Neural cell (in vitro differentiated cells): ENCODE measurements at regions not wholly inside any gene's neighbourhood (a gene's known extent, or its start where the extent isn't known, plus 50 kb on each side); places are given as distances from the start of the nearest gene placed in this dataset.
A peak's percentile ranks its signal among the peaks of the same experiment; 100 is the strongest.

ENCODE experiments used
- H2AFZ ChIP-seq: fragments of 200-600, 300-800 bp; sonication (generic), shearing (Covaris generic); 2 replicates; pipeline ENCODE4 v1.6.0; 2014; ENCODE audit warnings: low read depth, mild to moderate bottlenecking, antibody characterized with exemption, low read length, moderate library complexity
- H3F3A ChIP-seq: fragments of 200-600 bp; shearing (Covaris generic); 2 replicates; pipeline ENCODE4 v1.6.1; 2016; ENCODE audit warnings: mild to moderate bottlenecking, moderate library complexity, mixed read lengths, antibody characterized with exemption, low read length; ENCODE audit not compliant: insufficient read depth, poor library complexity, severe bottlenecking
- H3K27ac ChIP-seq: fragments of 200-600, 300-800 bp; sonication (generic), shearing (Covaris generic); 2 replicates; pipeline ENCODE4 v1.5.1; 2014; ENCODE audit warnings: mild to moderate bottlenecking, low read length, moderate library complexity
- H3K27me3 ChIP-seq: fragments of 300-800, 200-600 bp; sonication (generic), shearing (Covaris generic); 2 replicates; pipeline ENCODE4 v1.6.0; 2014; ENCODE audit warnings: mild to moderate bottlenecking, low read depth, low read length, moderate library complexity; ENCODE audit not compliant: insufficient read depth
- H3K36me3 ChIP-seq: fragments of 300-800, 200-600 bp; sonication (generic), shearing (Covaris generic); 2 replicates; pipeline ENCODE4 v1.5.1; 2014; ENCODE audit warnings: mild to moderate bottlenecking, antibody characterized with exemption, low read length, moderate library complexity; ENCODE audit not compliant: insufficient read depth
- H3K4me2 ChIP-seq: fragments of 300-800, 200-600 bp; sonication (generic), shearing (Covaris generic); 2 replicates; pipeline ENCODE4 v1.6.0; 2014; ENCODE audit warnings: mild to moderate bottlenecking, low read length
- H3K4me3 ChIP-seq: fragments of 300-800, 200-600 bp; sonication (generic), shearing (Covaris generic); 2 replicates; pipeline ENCODE4 v1.5.1; 2014; ENCODE audit warnings: mild to moderate bottlenecking, low read length, moderate library complexity
- H3K79me2 ChIP-seq: fragments of 200-600 bp; shearing (Covaris generic); replicated peaks from 2 replicates; pipeline ENCODE4 v1.6.0; 2014; ENCODE audit warnings: mild to moderate bottlenecking, low read length, moderate library complexity; ENCODE audit not compliant: insufficient read depth
- H3K9ac ChIP-seq: fragments of 300-800, 200-600 bp; sonication (generic), shearing (Covaris generic); 2 replicates; pipeline ENCODE4 v1.6.1; 2016; ENCODE audit warnings: mild to moderate bottlenecking, low read length, mixed read lengths
- H3K9me2 ChIP-seq: fragments of 200-600 bp; shearing (Covaris generic); 2 replicates; pipeline ENCODE4 v1.6.1; 2016; ENCODE audit warnings: mild to moderate bottlenecking, low read length, mixed read lengths; ENCODE audit not compliant: insufficient read depth
- H3K9me3 ChIP-seq: fragments of 200-600, 300-800 bp; sonication (generic), shearing (Covaris generic); 2 replicates; pipeline ENCODE4 v1.6.1; 2016; ENCODE audit warnings: mild to moderate bottlenecking, mixed run types, low read length, moderate library complexity, mixed read lengths
- H4K20me1 ChIP-seq: fragments of 200-600 bp; shearing (Covaris generic); 2 replicates; pipeline ENCODE4 v1.6.1; 2016; ENCODE audit warnings: mild to moderate bottlenecking, mixed run types; ENCODE audit not compliant: insufficient read depth
- EP300 ChIP-seq: fragments of 450-650 bp; conservative IDR thresholded peaks from 2 replicates; pipeline ENCODE4 v1.6.1; 2014; ENCODE audit warnings: antibody characterized with exemption, mild to moderate bottlenecking, moderate library complexity; ENCODE audit not compliant: poor library complexity, severe bottlenecking
- EZH2 ChIP-seq: fragments of 200-600, 300-800 bp; shearing (Covaris generic), sonication (generic); IDR thresholded peaks from 2 replicates; pipeline ENCODE4 v1.6.1; 2014; ENCODE audit warnings: antibody characterized with exemption, low read length, borderline replicate concordance, mild to moderate bottlenecking; ENCODE audit not compliant: insufficient read depth, poor library complexity, severe bottlenecking
- MXI1 ChIP-seq: fragments of 450-650 bp; conservative IDR thresholded peaks from 2 replicates; pipeline ENCODE4 v1.6.1; 2014; ENCODE audit warnings: antibody characterized with exemption, mild to moderate bottlenecking; ENCODE audit not compliant: poor library complexity, severe bottlenecking
- POLR2AphosphoS5 ChIP-seq: IDR thresholded peaks from 2 replicates; pipeline ENCODE4 v1.6.1; 2012
- RAD21 ChIP-seq: fragments of 450-650 bp; conservative IDR thresholded peaks from 2 replicates; pipeline ENCODE4 v1.6.1; 2014; ENCODE audit warnings: antibody characterized with exemption, mild to moderate bottlenecking, moderate library complexity
- SMC3 ChIP-seq: fragments of 450-650 bp; conservative IDR thresholded peaks from 2 replicates; pipeline ENCODE4 v1.6.1; 2014; ENCODE audit warnings: antibody characterized with exemption, mild to moderate bottlenecking, moderate library complexity; ENCODE audit not compliant: poor library complexity
- TAF1 ChIP-seq: IDR thresholded peaks from 2 replicates; pipeline ENCODE4 v1.6.1; 2012; ENCODE audit warnings: low read depth
- TF ChIP-seq, protein P1 (sequence below): IDR thresholded peaks from 2 replicates; pipeline ENCODE4 v1.6.1; 2012; ENCODE audit warnings: borderline replicate concordance
- TF ChIP-seq, protein P2 (sequence below): fragments of 450-650 bp; IDR thresholded peaks from 2 replicates; pipeline ENCODE4 v1.5.1; 2014; ENCODE audit warnings: antibody characterized with exemption, mild to moderate bottlenecking, moderate library complexity; ENCODE audit not compliant: poor library complexity, severe bottlenecking

DNA sequence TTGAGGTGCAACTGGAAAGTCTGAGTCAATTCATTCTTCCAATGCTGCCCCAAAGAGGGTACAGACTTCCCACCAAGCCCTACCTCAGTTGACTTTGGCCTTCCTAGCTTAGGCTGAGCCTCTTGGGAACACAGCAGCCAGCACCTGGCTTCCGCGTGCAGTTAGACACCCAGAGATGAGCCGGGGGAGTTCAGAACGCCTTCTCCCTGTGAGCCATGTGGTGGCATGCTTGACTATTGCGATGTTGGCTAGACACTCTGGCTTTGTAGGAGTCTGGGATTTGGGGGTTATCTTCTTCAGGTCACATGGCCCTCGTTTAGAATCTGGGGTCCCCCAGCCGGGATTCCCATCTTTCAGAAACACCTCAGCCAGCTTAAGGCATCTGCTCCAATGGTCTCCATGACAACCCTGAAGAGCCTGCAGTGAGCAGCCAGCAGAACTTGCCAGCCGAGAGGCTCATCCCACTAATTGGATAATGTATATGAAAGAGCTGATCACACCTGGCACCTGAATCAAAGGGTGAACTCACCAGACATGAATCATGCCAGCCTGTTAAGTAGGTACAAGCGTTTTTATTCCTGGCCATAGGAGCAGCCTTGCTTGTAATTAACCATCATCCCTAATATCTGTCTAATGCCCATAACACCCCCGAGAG lies 167.5 kb downstream of the SYK start:
- Histone ChIP-seq H3F3A (no peaks in the 10 kb centered on the region), H2AFZ (no peak overlapping the region), H3K27ac (no peak overlapping the region), H3K36me3 (no peaks in the 10 kb centered on the region), H3K79me2 (no peaks in the 10 kb centered on the region), H3K9me3 (no peaks in the 10 kb centered on the region), H3K4me3 (peak overlapping the region; percentile 8), H3K9ac (no peak overlapping the region), H3K9me2 (no peaks in the 10 kb centered on the region), H4K20me1 (no peaks in the 10 kb centered on the region), H3K4me2 (no peak overlapping the region), H3K27me3 (no peaks in the 10 kb centered on the region)
- TF ChIP-seq, protein P1, sequence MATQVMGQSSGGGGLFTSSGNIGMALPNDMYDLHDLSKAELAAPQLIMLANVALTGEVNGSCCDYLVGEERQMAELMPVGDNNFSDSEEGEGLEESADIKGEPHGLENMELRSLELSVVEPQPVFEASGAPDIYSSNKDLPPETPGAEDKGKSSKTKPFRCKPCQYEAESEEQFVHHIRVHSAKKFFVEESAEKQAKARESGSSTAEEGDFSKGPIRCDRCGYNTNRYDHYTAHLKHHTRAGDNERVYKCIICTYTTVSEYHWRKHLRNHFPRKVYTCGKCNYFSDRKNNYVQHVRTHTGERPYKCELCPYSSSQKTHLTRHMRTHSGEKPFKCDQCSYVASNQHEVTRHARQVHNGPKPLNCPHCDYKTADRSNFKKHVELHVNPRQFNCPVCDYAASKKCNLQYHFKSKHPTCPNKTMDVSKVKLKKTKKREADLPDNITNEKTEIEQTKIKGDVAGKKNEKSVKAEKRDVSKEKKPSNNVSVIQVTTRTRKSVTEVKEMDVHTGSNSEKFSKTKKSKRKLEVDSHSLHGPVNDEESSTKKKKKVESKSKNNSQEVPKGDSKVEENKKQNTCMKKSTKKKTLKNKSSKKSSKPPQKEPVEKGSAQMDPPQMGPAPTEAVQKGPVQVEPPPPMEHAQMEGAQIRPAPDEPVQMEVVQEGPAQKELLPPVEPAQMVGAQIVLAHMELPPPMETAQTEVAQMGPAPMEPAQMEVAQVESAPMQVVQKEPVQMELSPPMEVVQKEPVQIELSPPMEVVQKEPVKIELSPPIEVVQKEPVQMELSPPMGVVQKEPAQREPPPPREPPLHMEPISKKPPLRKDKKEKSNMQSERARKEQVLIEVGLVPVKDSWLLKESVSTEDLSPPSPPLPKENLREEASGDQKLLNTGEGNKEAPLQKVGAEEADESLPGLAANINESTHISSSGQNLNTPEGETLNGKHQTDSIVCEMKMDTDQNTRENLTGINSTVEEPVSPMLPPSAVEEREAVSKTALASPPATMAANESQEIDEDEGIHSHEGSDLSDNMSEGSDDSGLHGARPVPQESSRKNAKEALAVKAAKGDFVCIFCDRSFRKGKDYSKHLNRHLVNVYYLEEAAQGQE = no peak
- TF ChIP-seq RAD21 (peak; percentile 18), EZH2 (no peak), EP300 (no peak)
- TF ChIP-seq, protein P2, sequence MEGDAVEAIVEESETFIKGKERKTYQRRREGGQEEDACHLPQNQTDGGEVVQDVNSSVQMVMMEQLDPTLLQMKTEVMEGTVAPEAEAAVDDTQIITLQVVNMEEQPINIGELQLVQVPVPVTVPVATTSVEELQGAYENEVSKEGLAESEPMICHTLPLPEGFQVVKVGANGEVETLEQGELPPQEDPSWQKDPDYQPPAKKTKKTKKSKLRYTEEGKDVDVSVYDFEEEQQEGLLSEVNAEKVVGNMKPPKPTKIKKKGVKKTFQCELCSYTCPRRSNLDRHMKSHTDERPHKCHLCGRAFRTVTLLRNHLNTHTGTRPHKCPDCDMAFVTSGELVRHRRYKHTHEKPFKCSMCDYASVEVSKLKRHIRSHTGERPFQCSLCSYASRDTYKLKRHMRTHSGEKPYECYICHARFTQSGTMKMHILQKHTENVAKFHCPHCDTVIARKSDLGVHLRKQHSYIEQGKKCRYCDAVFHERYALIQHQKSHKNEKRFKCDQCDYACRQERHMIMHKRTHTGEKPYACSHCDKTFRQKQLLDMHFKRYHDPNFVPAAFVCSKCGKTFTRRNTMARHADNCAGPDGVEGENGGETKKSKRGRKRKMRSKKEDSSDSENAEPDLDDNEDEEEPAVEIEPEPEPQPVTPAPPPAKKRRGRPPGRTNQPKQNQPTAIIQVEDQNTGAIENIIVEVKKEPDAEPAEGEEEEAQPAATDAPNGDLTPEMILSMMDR = no peak

- H3K4me3 ChIP-seq = no peak overlapping the region
- H3K9ac ChIP-seq = no peak overlapping the region
- no peak overlapping the region for H3K27ac ChIP-seq
- H3K36me3 ChIP-seq = no peaks in the 10 kb centered on the region
- H3K9me2 ChIP-seq = no peaks in the 10 kb centered on the region
- no peak overlapping the region for H2AFZ ChIP-seq
- H3K9me3 ChIP-seq = no peaks in the 10 kb centered on the region
- H4K20me1 ChIP-seq = no peaks in the 10 kb centered on the region
- H3F3A ChIP-seq = no peaks in the 10 kb centered on the region
- no peak overlapping the region for H3K4me2 ChIP-seq
- H3K79me2 ChIP-seq = no peaks in the 10 kb centered on the region
- H3K27me3 ChIP-seq = no peaks in the 10 kb centered on the region
- TF ChIP-seq, protein P2 = no peak
- no peak for TF ChIP-seq RAD21
- no peak for TF ChIP-seq MXI1
- no peak for TF ChIP-seq TAF1
- TF ChIP-seq POLR2AphosphoS5 = no peak
- TF ChIP-seq, protein P1 = no peak
- no peak for TF ChIP-seq EP300
- no peak for TF ChIP-seq SMC3
- TF ChIP-seq EZH2 = no peak
Measured at GRCh38 chr9:90970608-90971007, 169.0 kb downstream of the SYK start.
